Ovary (tissue), 1 donor: ENCODE measurements at regions not wholly inside any gene's neighbourhood (a gene's known extent, or its start where the extent isn't known, plus 50 kb on each side); places are given as distances from the start of the nearest gene placed in this dataset.

Experiments
- EP300 ChIP-seq: sonication (generic); formaldehyde crosslinking; IDR thresholded peaks from one replicate; pipeline ENCODE4 v1.6.1; 2017; ENCODE audit warnings: antibody characterized with exemption
- POLR2A ChIP-seq: fragments of 450-650 bp; IDR thresholded peaks from one replicate; pipeline ENCODE4 v1.6.1; 2017; ENCODE audit warnings: antibody characterized with exemption, mild to moderate bottlenecking, moderate library complexity

DNA sequence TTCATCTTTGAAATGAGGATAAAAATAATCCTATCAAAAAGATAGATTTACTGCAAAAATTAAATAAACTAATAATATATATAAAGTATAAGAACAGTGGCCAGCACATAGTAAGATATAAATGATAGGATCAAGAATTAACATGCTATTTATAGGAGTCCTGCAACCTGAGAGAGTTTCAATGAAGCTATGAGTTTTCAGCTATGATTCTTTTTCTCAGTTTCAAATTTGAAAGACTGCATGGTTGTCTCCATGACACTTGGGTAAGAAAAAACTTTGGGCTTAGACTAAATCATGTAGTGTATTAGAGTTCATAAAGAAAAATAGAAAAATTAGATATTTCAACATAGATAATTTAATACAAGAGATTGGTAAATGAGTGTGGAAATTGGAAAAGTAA is 817.8 kb upstream of the KIF2B start:
- TF ChIP-seq POLR2A (no peak), EP300 (no peak)
